ENCODE measurements at regions not wholly inside any gene's neighbourhood (a gene's known extent, or its start where the extent isn't known, plus 50 kb on each side); places are given as distances from the start of the nearest gene placed in this dataset.
"Not testable (repeated sequence)": the region's sequence is repeated elsewhere in the genome, so short reads cannot be mapped to it uniquely, and the experiment has no call there.

DNA sequence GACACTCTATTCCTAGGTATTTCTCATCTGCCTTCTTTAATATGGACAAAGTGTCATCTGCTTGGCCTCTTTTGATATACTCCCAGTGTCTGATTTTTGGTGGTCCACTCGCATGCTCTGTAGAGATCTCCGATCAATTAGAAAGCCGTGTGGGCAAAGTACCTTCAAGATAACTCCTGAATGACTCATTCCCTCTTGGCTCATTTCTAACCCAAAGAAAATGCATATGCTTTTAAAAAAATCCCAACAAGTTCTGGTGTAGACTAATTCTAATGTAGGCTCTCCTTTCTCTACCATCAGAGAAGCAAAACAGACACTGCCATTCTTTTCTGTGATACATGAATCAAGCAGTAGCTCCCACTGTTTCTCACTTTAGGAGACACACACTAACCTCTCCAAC is 714.9 kb upstream of the ADGRL3 start:
- Mint-ChIP-seq H3K4me3 (no peak overlapping the region), H3K9me3 (peaks cover 8% of the 10 kb centered on the region), H3K4me1 (no peaks in the 10 kb centered on the region), H3K27me3 (no peaks in the 10 kb centered on the region), H3K36me3 (ENCODE audit: low read depth) (no peaks in the 10 kb centered on the region), H3K27ac (no peak overlapping the region)
- DNase-seq (no peak), ATAC-seq (no peak)

DNA sequence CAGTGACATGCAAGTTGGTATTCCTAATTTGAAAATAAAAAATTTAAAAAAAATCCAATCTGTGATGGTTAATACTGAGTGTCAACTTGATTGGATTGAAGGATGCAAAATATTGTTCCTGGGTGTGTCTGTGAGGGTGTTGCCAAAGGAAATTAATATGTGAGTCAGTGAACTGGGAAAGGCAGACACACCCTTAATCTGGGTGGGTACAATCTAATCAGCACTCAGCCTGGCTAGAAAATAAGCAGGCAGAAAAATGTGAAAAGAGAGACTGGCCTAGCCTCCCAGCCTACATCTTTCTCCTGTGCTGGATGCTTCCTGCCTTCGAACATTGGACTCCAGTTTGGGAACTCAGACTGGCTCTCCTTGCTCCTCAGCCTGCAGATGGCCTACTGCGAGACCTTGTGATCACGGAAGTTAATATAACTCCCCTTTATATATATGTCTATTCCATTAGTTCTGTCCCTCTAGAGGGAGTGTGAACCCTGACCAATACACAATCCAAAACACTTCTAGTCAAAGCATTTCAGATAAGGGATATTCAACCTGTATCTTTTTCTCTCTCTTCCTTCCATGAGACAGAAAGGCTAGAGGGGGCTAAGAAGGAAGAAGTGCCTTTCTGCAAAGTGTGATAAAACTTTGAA is 712.9 kb upstream of the ADGRL3 start:
- DNase-seq, ATAC-seq: not testable (repeated sequence)

DNA sequence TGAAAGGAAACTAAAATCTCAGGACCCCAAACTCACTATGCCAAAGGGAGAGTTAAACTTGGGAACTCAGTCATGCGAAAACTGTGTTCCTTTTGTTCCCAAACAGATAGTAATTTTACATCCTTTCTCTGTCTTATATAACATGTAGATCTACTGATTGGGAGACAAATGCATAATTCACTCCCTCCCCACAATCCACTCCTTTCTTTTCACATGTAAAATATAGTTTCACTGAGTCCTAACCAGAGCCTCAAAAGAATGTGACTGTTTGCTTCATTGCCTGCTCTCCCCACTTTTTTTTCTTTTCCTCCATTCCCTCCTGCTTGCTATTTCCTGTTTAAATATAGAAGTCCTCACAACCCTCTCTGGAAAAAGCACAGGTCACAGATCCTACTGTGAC is 699.3 kb upstream of the ADGRL3 start:
- no peak overlapping the region for H3K4me3 Mint-ChIP-seq
- H3K27ac Mint-ChIP-seq, result no peak overlapping the region
- DNase-seq (no peak), ATAC-seq (no peak)
- H3K36me3 Mint-ChIP-seq (ENCODE audit: low read depth), result no peaks in the 10 kb centered on the region
- peaks cover 19% of the 10 kb centered on the region for H3K9me3 Mint-ChIP-seq
- no peaks in the 10 kb centered on the region for H3K27me3 Mint-ChIP-seq
- no peaks in the 10 kb centered on the region for H3K4me1 Mint-ChIP-seq

More for the DNA sequence above, 712.9 kb upstream of the ADGRL3 start:
- H3K4me3 Mint-ChIP-seq; H3K36me3 Mint-ChIP-seq (ENCODE audit: low read depth); H3K9me3 Mint-ChIP-seq; H3K4me1 Mint-ChIP-seq; H3K27me3 Mint-ChIP-seq; H3K27ac Mint-ChIP-seq: not testable (repeated sequence)

DNA sequence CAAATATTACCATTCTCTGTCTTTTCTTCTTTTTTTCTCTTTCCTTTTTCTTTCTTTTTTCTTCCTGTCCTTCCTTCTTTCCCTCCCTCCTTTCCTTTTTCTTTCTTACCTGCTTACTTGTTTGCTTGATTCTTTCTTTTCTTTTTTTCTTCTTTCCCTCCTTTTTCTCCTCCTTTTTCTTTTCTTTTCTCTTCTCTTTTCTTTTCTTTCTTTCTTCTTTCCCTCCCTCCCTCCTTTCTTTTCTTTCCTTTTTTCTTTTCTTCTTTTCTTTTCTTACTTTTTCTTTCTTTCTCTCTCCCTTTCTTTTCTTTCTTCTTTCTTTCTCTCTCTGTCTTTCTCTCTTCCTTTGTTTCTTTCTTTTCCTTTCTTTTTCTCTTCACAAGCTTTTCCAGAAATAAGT is 697.4 kb upstream of the ADGRL3 start:
- H3K27me3 Mint-ChIP-seq, result no peaks in the 10 kb centered on the region

DNA sequence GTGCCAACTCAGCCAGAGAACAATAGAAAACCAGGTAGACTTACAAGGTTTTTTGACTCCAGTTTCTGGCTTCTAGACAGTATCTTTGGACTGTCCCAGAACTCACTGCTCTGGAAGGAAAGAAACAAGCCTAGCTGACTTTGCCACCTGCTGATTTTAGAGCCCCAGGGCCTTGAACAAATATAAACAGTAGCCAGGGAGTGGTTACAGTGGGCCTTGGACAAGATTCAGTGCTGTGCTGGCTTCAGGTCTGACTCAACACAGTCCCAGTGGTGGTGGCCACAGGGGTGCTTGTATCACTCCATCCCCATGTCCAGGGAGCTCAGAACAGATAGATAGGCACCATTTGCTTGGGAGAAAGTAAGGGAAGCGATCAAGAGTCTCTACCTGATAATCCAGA is 694.1 kb upstream of the ADGRL3 start:
- peaks cover 16% of the 10 kb centered on the region for H3K9me3 Mint-ChIP-seq
- no peaks in the 10 kb centered on the region for H3K4me1 Mint-ChIP-seq
- no peaks in the 10 kb centered on the region for H3K27me3 Mint-ChIP-seq
- DNase-seq (no peak), ATAC-seq (no peak)
- H3K4me3 Mint-ChIP-seq, result no peak overlapping the region
- H3K27ac Mint-ChIP-seq, result no peak overlapping the region
- no peaks in the 10 kb centered on the region for H3K36me3 Mint-ChIP-seq (ENCODE audit: low read depth)

More for the DNA sequence above, 697.4 kb upstream of the ADGRL3 start:
- DNase-seq (no peak), ATAC-seq (no peak)
- Mint-ChIP-seq H3K27ac (no peak overlapping the region), H3K4me1 (no peaks in the 10 kb centered on the region), H3K9me3 (peaks cover 17% of the 10 kb centered on the region), H3K4me3 (no peak overlapping the region), H3K36me3 (ENCODE audit: low read depth) (no peaks in the 10 kb centered on the region)

DNA sequence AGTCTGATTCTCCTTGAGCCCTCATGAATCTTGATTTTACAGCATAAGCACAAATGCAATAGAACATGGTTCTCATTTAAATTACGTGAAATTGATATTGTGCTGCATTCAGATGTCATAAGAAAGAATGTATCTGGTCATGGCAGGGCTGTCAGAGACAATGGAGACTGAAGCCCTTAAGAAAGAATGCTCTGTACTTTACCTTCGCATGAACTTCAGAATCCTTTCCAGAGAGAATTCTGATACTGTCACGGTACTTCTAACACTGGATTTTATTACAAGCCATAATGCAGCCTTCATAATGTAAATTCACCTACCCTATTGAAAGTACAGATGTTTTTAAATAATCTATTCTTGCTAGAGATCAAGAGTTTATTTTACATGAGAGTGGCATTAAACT is 677.9 kb upstream of the ADGRL3 start:
- Mint-ChIP-seq H3K9me3 (peaks cover 9% of the 10 kb centered on the region), H3K4me1 (no peaks in the 10 kb centered on the region), H3K27ac (no peak overlapping the region), H3K36me3 (ENCODE audit: low read depth) (no peaks in the 10 kb centered on the region), H3K4me3 (no peak overlapping the region), H3K27me3 (no peaks in the 10 kb centered on the region)
- no peak for DNase-seq
- no peak for ATAC-seq

DNA sequence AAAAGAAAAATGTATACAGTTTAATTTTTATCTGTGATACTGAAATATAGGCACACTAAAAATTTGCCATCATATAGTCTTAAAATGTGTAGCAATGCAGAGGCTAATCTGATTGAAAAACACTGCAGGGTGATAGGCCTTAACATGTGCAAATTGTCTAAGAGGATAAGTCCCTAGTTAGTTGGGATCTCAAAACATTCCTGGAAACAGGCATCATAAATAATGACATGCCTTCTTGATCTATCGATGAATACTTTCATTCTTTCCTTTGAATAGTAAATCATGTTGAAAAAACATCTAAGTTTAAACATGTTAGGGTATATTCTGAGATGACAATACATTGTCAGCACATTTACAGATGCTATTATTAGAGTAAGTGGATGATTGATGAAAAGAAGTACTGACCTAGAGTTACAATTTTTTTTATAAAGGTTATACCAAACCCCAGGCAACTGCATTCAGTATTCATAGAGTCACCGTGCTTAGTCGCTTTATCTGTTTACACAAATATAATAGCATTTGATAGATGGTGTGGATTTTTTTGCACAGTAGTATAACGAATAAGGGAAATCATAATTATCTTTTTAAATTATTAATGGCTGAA is 668.2 kb upstream of the ADGRL3 start:
- Mint-ChIP-seq H3K4me1 (no peaks in the 10 kb centered on the region), H3K27ac (no peak overlapping the region), H3K27me3 (no peaks in the 10 kb centered on the region), H3K9me3 (peaks cover 17% of the 10 kb centered on the region), H3K4me3 (no peak overlapping the region), H3K36me3 (ENCODE audit: low read depth) (no peaks in the 10 kb centered on the region)
- ATAC-seq, result no peak
- DNase-seq, result no peak

DNA sequence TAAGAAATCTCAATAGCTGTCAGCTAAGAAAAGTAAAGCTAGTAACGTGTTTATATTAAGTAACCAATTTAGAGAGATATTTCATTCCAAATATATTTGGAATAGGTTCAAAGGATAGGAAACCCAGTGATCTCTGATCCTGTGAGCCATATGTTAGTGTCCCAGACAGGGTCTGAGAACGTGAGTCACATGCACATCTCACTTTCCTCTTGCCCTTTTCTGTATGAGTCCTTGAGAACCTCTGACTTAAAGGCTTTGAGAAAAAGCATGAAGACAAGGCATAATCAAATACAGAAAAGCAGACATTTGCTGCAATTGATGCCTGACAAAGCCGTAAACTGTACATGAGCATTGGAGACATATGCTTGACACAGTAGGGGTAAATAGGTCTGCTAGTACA is 655.1 kb upstream of the ADGRL3 start:
- Mint-ChIP-seq H3K27me3 (no peaks in the 10 kb centered on the region), H3K4me1 (no peaks in the 10 kb centered on the region), H3K4me3 (no peak overlapping the region), H3K36me3 (ENCODE audit: low read depth) (no peaks in the 10 kb centered on the region), H3K27ac (no peak overlapping the region), H3K9me3 (peaks cover 21% of the 10 kb centered on the region)
- no peak for DNase-seq
- no peak for ATAC-seq

DNA sequence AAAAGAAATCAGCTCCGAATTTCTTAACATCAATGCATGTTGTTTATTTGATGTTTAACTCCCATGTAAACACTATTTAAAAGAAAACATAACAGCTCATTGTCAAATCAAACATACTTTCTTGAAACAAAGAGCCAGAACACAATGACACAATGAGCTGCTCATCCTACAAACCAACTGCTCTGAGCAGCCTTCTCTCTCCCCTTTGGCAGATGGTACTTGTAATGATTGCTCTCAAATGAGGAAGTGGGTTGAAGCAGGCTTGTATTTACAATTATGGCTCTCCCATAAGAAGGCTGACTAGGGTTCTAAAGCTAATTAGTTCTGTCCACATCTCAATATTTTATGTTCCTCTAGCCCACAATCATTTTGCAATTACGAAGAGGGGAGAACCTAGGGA is 637.8 kb upstream of the ADGRL3 start:
- DNase-seq (no peak), ATAC-seq (no peak)
- Mint-ChIP-seq H3K9me3 (peaks cover 19% of the 10 kb centered on the region), H3K4me3 (no peak overlapping the region), H3K27me3 (no peaks in the 10 kb centered on the region), H3K36me3 (ENCODE audit: low read depth) (no peaks in the 10 kb centered on the region), H3K4me1 (no peaks in the 10 kb centered on the region), H3K27ac (no peak overlapping the region)

DNA sequence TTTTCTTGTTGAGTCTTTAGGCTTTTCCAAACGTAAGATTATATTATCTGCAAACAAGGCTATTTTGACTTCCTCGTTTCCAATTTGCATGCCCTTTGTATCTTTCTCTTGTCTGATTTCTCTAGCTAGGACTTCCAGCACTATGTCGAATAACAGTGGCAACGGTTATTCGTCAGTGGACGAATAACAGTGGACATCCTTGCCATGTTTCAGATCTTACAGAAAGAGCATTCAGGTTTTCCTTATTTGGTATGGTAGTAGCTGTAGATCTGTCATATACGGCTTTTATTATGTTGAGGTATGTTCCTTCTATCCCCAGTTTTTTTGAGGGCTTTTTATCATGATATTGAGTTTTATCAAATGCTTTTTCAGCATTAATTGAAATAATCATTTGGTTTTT is 634.6 kb upstream of the ADGRL3 start:
- peaks cover 12% of the 10 kb centered on the region for H3K9me3 Mint-ChIP-seq
- H3K4me1 Mint-ChIP-seq, result no peaks in the 10 kb centered on the region
- no peak overlapping the region for H3K27ac Mint-ChIP-seq
- H3K36me3 Mint-ChIP-seq (ENCODE audit: low read depth), result no peaks in the 10 kb centered on the region
- H3K4me3 Mint-ChIP-seq, result no peak overlapping the region
- no peak for ATAC-seq
- no peak for DNase-seq
- no peaks in the 10 kb centered on the region for H3K27me3 Mint-ChIP-seq

DNA sequence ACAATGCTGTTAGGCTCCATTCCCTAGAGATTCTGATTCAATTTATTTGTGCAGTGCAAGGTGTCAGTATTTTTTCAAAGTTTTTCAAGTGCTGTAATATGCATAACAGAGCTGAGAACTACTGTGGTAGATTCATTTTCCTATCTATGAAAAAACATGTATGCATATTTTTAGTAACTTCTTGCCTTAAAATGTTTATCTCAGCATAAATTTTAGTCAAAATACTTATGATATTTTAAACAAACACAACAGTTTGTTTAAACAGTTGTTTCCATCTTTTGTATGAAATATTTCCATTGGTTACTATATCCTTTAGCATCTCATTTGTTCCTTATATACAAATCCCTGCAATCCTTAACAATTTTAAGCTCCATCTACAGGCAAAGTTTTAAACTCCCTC is 624.8 kb upstream of the ADGRL3 start:
- H3K4me1 Mint-ChIP-seq, result no peaks in the 10 kb centered on the region
- no peaks in the 10 kb centered on the region for H3K27me3 Mint-ChIP-seq
- DNase-seq (no peak), ATAC-seq (no peak)
- H3K27ac Mint-ChIP-seq, result no peak overlapping the region
- H3K9me3 Mint-ChIP-seq, result peaks cover 13% of the 10 kb centered on the region
- no peak overlapping the region for H3K4me3 Mint-ChIP-seq
- H3K36me3 Mint-ChIP-seq (ENCODE audit: low read depth), result no peaks in the 10 kb centered on the region

DNA sequence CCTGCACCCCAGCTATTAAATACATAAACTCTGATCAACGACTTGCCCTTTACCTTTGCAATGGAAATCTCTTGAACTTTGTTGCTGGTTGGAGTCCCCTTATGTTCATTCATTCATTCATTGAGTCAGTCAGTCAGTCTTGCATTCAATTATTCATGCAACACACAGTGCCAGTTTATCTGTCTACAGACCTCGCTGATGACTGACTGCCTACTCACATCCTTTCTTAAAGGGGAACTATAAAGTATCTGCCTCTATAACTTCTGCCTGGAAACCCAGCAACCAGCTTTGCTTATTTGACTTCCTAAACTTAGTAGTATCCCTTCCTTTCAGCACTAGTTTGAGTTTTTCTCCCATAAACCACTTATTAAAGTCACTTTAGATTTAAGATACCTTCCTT is 620.8 kb upstream of the ADGRL3 start:
- H3K4me1 Mint-ChIP-seq, result no peaks in the 10 kb centered on the region
- H3K27ac Mint-ChIP-seq, result no peak overlapping the region
- H3K36me3 Mint-ChIP-seq (ENCODE audit: low read depth), result no peaks in the 10 kb centered on the region
- no peak overlapping the region for H3K4me3 Mint-ChIP-seq
- DNase-seq (no peak), ATAC-seq (no peak)
- H3K27me3 Mint-ChIP-seq, result no peaks in the 10 kb centered on the region
- H3K9me3 Mint-ChIP-seq, result peaks cover 15% of the 10 kb centered on the region

DNA sequence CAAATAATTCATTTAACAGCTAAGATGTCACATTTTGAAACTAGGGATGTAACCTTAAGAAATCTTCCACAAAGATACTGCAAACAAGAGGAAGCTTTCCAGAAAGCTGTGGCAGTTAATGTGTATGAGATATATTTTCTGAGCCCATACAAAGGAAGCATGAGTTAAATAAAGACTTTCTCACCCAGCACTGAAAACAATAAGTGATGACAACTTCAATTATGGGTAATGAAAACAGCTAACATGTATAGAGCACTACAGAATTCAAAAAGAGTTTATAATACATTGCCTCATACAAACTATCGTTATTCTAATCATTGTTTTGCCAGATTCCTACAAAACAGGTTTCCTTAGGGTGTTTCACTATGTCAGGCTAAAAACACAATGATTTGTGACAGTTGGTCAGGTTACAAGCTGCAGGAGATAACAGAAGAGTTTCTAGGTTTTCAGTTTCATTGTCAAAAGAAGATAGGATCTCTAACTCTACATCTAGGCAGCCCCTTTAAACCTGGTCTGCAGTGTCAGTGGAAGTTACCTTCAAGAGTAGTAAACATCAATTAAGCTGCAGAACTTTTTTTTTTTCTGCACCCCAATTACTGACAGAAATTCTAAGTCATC is 618.1 kb upstream of the ADGRL3 start:
- Mint-ChIP-seq H3K27me3 (no peaks in the 10 kb centered on the region), H3K27ac (no peak overlapping the region), H3K9me3 (peaks cover 26% of the 10 kb centered on the region), H3K4me1 (no peaks in the 10 kb centered on the region), H3K4me3 (no peak overlapping the region), H3K36me3 (ENCODE audit: low read depth) (no peaks in the 10 kb centered on the region)
- DNase-seq (no peak), ATAC-seq (no peak)

DNA sequence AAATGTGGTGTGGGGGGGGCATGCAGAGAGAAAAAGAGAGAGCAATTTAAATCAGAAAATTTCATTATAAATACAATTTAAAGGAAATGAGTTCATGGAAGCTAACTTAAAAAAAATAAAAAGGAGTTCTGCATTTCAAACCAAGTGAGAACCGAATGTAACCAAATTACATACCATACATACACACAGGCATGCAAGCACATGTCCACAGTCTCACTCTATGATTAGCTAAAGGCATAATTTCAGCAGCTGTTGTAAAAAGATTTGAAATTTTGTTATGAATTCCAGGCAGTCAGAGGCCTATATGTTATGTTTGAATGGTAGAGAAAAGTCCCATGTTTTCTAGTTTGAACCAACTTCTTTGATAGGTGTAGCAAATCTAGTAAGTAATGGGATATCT is 611.6 kb upstream of the ADGRL3 start:
- Mint-ChIP-seq H3K27ac (no peak overlapping the region), H3K9me3 (peaks cover 25% of the 10 kb centered on the region), H3K36me3 (ENCODE audit: low read depth) (no peaks in the 10 kb centered on the region), H3K4me3 (no peak overlapping the region), H3K27me3 (no peaks in the 10 kb centered on the region), H3K4me1 (no peaks in the 10 kb centered on the region)
- DNase-seq, result no peak
- no peak for ATAC-seq

DNA sequence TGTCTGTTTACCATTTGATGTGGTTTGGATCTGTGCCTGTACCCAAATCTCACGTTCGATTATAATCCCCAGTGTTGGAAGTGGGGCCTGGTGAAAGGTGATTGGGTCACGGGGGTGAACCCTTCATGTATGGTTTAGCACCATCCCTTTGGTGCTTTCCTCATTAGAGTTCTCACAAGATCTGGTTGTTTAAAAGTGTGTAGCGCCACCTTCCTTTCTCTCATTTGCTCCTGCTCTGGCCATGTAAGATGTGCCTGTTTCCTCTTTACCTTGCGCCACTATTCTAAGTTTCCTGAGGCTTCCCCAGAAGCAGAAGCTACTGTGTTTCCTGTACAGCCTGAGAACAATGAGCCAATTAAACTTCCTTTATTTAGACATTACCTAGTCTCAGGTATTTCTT is 610.7 kb upstream of the ADGRL3 start:
- no peaks in the 10 kb centered on the region for H3K27me3 Mint-ChIP-seq
- no peaks in the 10 kb centered on the region for H3K36me3 Mint-ChIP-seq (ENCODE audit: low read depth)
- H3K4me1 Mint-ChIP-seq, result no peaks in the 10 kb centered on the region
- H3K27ac Mint-ChIP-seq, result no peak overlapping the region
- H3K4me3 Mint-ChIP-seq, result no peak overlapping the region
- ATAC-seq (no peak), DNase-seq (no peak)
- peaks cover 27% of the 10 kb centered on the region for H3K9me3 Mint-ChIP-seq
